SK-N-SH treated with all-trans-retinoic acid at 6 μM for 48 hours (cell line): ENCODE measurements at regions not wholly inside any gene's neighbourhood (a gene's known extent, or its start where the extent isn't known, plus 50 kb on each side); places are given as distances from the start of the nearest gene placed in this dataset.

Experiments used
- ATAC-seq: fragments of 200-7000 bp; cut with Tn5 transposase; 3 replicates; pipeline ENCODE4 v1.9.1; 2020; ENCODE audit warnings: mild to moderate bottlenecking, moderate library complexity
- ARNTL ChIP-seq: fragments of 450-650 bp; formaldehyde crosslinking; IDR thresholded peaks from 2 replicates; pipeline ENCODE4 v1.5.0; 2020; ENCODE audit warnings: low read depth, mild to moderate bottlenecking, moderate library complexity, borderline replicate concordance
- CSDC2 ChIP-seq: fragments of 250-450 bp; sonication (Bioruptor Pico); IDR thresholded peaks from 2 replicates; pipeline ENCODE4 v1.5.0; 2020; ENCODE audit warnings: mild to moderate bottlenecking, moderate library complexity
- ESRRG ChIP-seq: fragments of 250-450 bp; sonication (Bioruptor Pico); IDR thresholded peaks from 2 replicates; pipeline ENCODE4 v1.6.1; 2021; ENCODE audit warnings: mild to moderate bottlenecking
- GLIS3 ChIP-seq: fragments of 250-450 bp; sonication (Bioruptor Pico); IDR thresholded peaks from 2 replicates; pipeline ENCODE4 v1.5.0; 2020; ENCODE audit warnings: mild to moderate bottlenecking, moderate library complexity
- ISL1 ChIP-seq: fragments of 250-450 bp; sonication (Bioruptor Pico); IDR thresholded peaks from 2 replicates; pipeline ENCODE4 v2.1.2; 2022; ENCODE audit warnings: mild to moderate bottlenecking, moderate library complexity
- OSR1 ChIP-seq: fragments of 250-450 bp; sonication (Bioruptor Pico); IDR thresholded peaks from 2 replicates; pipeline ENCODE4 v1.8.0; 2022; ENCODE audit warnings: moderate library complexity, mild to moderate bottlenecking, inconsistent platforms
- PPARA ChIP-seq: fragments of 250-450 bp; sonication (Bioruptor Pico); IDR thresholded peaks from 2 replicates; pipeline ENCODE4 v1.5.0; 2020; ENCODE audit warnings: mild to moderate bottlenecking, borderline replicate concordance
- RARB ChIP-seq: fragments of 250-450 bp; sonication (Bioruptor Pico); IDR thresholded peaks from 2 replicates; pipeline ENCODE4 v1.8.0; 2021; ENCODE audit warnings: mild to moderate bottlenecking, moderate library complexity
- SNAI2 ChIP-seq: fragments of 250-450 bp; sonication (Bioruptor Pico); IDR thresholded peaks from 2 replicates; pipeline ENCODE4 v1.5.0; 2020; ENCODE audit warnings: mild to moderate bottlenecking, moderate library complexity
- TCF4 ChIP-seq: fragments of 250-450 bp; sonication (Bioruptor Pico); IDR thresholded peaks from 2 replicates; pipeline ENCODE4 v1.8.0; 2021; ENCODE audit warnings: mild to moderate bottlenecking, moderate library complexity, borderline replicate concordance
- TOX ChIP-seq: fragments of 250-450 bp; sonication (Bioruptor Pico); IDR thresholded peaks from 2 replicates; pipeline ENCODE4 v1.8.0; 2021; ENCODE audit warnings: mild to moderate bottlenecking, moderate library complexity, borderline replicate concordance
- ZC3H10 ChIP-seq: fragments of 250-450 bp; sonication (Bioruptor Pico); IDR thresholded peaks from 2 replicates; pipeline ENCODE4 v1.5.1; 2021; ENCODE audit warnings: mild to moderate bottlenecking, moderate library complexity
- ZFP3 ChIP-seq: fragments of 250-450 bp; sonication (Bioruptor Pico); IDR thresholded peaks from 2 replicates; pipeline ENCODE4 v1.5.0; 2020; ENCODE audit warnings: mild to moderate bottlenecking, moderate library complexity
- ZNF565 ChIP-seq: fragments of 450-650 bp; formaldehyde crosslinking; conservative IDR thresholded peaks from 2 replicates; pipeline ENCODE4 v1.5.0; 2020; ENCODE audit warnings: low read depth, mild to moderate bottlenecking, moderate library complexity
- ZNF8 ChIP-seq: fragments of 450-650 bp; formaldehyde crosslinking; IDR thresholded peaks from 2 replicates; pipeline ENCODE4 v1.5.0; 2020; ENCODE audit warnings: mild to moderate bottlenecking, moderate library complexity
- TF ChIP-seq, protein P1 (sequence below): fragments of 250-450 bp; sonication (Bioruptor Pico); IDR thresholded peaks from 2 replicates; pipeline ENCODE4 v1.5.1; 2021; ENCODE audit warnings: mild to moderate bottlenecking, moderate library complexity
- TF ChIP-seq, protein P2 (sequence below): fragments of 250-450 bp; sonication (Bioruptor Pico); IDR thresholded peaks from 2 replicates; pipeline ENCODE4 v1.8.0; 2020; ENCODE audit warnings: mild to moderate bottlenecking, moderate library complexity, borderline replicate concordance
- TF ChIP-seq, protein P3 (sequence below): fragments of 250-450 bp; sonication (Bioruptor Pico); IDR thresholded peaks from 2 replicates; pipeline ENCODE4 v1.5.0; 2020; ENCODE audit warnings: mild to moderate bottlenecking, moderate library complexity
- TF ChIP-seq, protein P4 (sequence below): fragments of 250-450 bp; sonication (Bioruptor Pico); IDR thresholded peaks from 2 replicates; pipeline ENCODE4 v1.8.0; 2021; ENCODE audit warnings: low read depth, mild to moderate bottlenecking, moderate library complexity, borderline replicate concordance

DNA sequence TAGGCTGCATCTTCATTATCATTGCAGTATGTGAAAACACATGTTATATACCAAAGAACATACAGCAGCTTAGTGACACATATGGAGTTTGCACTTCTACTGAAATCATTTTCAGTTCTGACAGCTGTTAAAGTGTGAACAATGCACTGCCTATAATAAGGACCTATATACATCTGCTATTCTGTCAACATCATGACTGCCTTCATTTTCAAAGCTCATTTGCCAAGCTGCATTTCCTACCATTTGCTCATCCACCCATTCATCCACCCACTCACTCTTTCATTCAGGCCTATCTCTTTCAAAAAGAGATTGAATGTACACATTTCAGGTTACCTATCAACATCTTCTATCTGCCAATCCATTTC, 81.7 kb upstream of the STK17B start (continued):
- TF ChIP-seq, protein P1, sequence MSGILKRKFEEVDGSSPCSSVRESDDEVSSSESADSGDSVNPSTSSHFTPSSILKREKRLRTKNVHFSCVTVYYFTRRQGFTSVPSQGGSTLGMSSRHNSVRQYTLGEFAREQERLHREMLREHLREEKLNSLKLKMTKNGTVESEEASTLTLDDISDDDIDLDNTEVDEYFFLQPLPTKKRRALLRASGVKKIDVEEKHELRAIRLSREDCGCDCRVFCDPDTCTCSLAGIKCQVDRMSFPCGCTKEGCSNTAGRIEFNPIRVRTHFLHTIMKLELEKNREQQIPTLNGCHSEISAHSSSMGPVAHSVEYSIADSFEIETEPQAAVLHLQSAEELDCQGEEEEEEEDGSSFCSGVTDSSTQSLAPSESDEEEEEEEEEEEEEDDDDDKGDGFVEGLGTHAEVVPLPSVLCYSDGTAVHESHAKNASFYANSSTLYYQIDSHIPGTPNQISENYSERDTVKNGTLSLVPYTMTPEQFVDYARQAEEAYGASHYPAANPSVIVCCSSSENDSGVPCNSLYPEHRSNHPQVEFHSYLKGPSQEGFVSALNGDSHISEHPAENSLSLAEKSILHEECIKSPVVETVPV = no peak
- TF ChIP-seq, all 23 proteins: peak for 0

DNA sequence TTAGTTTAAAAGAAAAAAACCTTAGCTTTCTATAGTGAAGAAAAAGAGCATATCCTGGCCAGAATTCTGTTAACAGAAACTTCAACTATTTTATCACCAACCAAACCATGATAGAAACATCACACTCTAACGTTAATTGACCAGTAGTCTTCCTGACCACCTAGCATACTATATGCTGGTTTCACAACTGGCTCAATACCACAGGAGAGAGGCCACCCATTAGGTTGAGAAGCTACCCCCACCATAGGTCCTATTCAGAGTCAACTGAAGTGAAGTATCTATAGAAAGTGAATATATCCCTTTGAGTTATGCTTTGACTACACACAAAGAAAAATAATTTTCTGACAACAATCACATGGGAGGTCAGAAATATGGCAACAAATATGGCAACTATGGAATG, 85.2 kb upstream of the STK17B start:
- TF ChIP-seq ZC3H10 (CRISPR knock-in tag) (no peak), ARNTL (CRISPR knock-in tag) (no peak), TOX (CRISPR knock-in tag) (no peak), OSR1 (CRISPR knock-in tag) (no peak), CSDC2 (CRISPR knock-in tag) (no peak), SNAI2 (no peak), ZNF8 (CRISPR knock-in tag) (no peak), ZNF565 (CRISPR knock-in tag) (no peak)
- TF ChIP-seq, protein P2, sequence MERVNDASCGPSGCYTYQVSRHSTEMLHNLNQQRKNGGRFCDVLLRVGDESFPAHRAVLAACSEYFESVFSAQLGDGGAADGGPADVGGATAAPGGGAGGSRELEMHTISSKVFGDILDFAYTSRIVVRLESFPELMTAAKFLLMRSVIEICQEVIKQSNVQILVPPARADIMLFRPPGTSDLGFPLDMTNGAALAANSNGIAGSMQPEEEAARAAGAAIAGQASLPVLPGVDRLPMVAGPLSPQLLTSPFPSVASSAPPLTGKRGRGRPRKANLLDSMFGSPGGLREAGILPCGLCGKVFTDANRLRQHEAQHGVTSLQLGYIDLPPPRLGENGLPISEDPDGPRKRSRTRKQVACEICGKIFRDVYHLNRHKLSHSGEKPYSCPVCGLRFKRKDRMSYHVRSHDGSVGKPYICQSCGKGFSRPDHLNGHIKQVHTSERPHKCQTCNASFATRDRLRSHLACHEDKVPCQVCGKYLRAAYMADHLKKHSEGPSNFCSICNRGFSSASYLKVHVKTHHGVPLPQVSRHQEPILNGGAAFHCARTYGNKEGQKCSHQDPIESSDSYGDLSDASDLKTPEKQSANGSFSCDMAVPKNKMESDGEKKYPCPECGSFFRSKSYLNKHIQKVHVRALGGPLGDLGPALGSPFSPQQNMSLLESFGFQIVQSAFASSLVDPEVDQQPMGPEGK (CRISPR knock-in tag) = no peak
- TF ChIP-seq, protein P3, sequence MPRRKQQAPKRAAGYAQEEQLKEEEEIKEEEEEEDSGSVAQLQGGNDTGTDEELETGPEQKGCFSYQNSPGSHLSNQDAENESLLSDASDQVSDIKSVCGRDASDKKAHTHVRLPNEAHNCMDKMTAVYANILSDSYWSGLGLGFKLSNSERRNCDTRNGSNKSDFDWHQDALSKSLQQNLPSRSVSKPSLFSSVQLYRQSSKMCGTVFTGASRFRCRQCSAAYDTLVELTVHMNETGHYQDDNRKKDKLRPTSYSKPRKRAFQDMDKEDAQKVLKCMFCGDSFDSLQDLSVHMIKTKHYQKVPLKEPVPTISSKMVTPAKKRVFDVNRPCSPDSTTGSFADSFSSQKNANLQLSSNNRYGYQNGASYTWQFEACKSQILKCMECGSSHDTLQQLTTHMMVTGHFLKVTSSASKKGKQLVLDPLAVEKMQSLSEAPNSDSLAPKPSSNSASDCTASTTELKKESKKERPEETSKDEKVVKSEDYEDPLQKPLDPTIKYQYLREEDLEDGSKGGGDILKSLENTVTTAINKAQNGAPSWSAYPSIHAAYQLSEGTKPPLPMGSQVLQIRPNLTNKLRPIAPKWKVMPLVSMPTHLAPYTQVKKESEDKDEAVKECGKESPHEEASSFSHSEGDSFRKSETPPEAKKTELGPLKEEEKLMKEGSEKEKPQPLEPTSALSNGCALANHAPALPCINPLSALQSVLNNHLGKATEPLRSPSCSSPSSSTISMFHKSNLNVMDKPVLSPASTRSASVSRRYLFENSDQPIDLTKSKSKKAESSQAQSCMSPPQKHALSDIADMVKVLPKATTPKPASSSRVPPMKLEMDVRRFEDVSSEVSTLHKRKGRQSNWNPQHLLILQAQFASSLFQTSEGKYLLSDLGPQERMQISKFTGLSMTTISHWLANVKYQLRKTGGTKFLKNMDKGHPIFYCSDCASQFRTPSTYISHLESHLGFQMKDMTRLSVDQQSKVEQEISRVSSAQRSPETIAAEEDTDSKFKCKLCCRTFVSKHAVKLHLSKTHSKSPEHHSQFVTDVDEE (CRISPR knock-in tag) = no peak
- ATAC-seq = no peak

DNA sequence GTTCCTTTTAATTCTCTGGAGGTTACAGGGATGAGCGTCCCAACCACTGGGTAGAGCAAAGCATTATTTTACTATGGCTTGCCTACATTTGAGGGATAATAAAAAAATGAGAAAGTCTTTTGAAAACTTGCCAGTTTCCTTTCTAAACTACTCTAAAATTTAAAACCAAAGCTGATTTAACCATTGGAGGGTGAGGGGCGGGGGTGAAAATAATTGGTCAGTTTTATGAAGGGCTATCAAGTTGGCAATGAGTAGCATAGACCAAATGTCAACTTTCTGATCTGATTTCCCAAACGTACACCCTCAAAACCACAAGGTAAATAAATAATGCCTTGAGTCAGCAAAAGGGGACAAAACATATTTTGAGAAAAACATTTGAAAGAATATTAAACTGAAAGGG, 85.7 kb upstream of the STK17B start:
- no peak for ATAC-seq
- no peak for TF ChIP-seq ISL1 (CRISPR knock-in tag)
- TF ChIP-seq ZFP3 (CRISPR knock-in tag) = no peak
- no peak for TF ChIP-seq ZNF565 (CRISPR knock-in tag)

DNA sequence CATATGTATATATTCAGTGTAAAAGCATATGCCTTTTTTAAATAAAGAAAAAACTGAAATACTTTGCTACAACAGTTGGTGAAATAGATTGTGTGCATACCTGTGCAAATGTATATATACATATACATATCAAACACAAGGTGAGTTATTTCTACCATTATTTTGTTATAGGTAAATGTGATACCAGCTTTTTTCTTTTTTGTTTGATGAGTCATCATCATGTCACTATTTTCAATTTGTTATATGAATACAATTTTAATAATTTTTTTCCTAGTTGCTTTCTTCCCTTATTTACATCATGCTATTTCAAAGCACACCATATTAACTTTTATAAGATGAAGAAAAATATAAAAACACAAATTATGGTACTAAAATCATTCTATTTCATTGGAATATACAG, 87.0 kb upstream of the STK17B start:
- ATAC-seq = no peak
- TF ChIP-seq, protein P4, sequence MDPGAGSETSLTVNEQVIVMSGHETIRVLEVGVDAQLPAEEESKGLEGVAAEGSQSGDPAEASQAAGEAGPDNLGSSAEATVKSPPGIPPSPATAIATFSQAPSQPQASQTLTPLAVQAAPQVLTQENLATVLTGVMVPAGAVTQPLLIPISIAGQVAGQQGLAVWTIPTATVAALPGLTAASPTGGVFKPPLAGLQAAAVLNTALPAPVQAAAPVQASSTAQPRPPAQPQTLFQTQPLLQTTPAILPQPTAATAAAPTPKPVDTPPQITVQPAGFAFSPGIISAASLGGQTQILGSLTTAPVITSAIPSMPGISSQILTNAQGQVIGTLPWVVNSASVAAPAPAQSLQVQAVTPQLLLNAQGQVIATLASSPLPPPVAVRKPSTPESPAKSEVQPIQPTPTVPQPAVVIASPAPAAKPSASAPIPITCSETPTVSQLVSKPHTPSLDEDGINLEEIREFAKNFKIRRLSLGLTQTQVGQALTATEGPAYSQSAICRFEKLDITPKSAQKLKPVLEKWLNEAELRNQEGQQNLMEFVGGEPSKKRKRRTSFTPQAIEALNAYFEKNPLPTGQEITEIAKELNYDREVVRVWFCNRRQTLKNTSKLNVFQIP (CRISPR knock-in tag) = no peak
- TF ChIP-seq GLIS3 (CRISPR knock-in tag) (no peak), CSDC2 (CRISPR knock-in tag) (no peak), SNAI2 (no peak), ESRRG (CRISPR knock-in tag) (no peak), ZNF8 (CRISPR knock-in tag) (no peak), TCF4 (CRISPR knock-in tag) (no peak), ZNF565 (CRISPR knock-in tag) (no peak), ISL1 (CRISPR knock-in tag) (no peak), ARNTL (CRISPR knock-in tag) (no peak), ZC3H10 (CRISPR knock-in tag) (no peak), RARB (CRISPR knock-in tag) (no peak), PPARA (CRISPR knock-in tag) (no peak), TOX (CRISPR knock-in tag) (no peak)
- TF ChIP-seq, protein P3 (CRISPR knock-in tag) = no peak
- TF ChIP-seq, protein P2 (CRISPR knock-in tag) = no peak
